Keratinocyte (primary cell): ENCODE measurements at regions not wholly inside any gene's neighbourhood (a gene's known extent, or its start where the extent isn't known, plus 50 kb on each side); places are given as distances from the start of the nearest gene placed in this dataset.

Source experiments
- DNase-seq: peaks from one replicate; pipeline ENCODE4 v3.0.0-alpha.2; 2011; ENCODE audit warnings: low read depth, missing footprints, low spot score
- FAIRE-seq: peaks from 2 replicates; lab custom pipeline; 2011; peaks lifted over from hg19 to GRCh38; lab: Jason Lieb, UNC
- H2AFZ ChIP-seq: 2 replicates; pipeline ENCODE4 v1.6.0; 2012; ENCODE audit warnings: low read length, control low read depth, inconsistent platforms; ENCODE audit not compliant: control insufficient read depth
- H3K27ac ChIP-seq: 2 replicates; pipeline ENCODE4 v1.5.1; 2011; ENCODE audit warnings: low read length; ENCODE audit not compliant: control insufficient read depth, insufficient read depth
- H3K27me3 ChIP-seq: 3 replicates; pipeline ENCODE4 v1.6.0; 2011; ENCODE audit warnings: low read length; ENCODE audit not compliant: control insufficient read depth, insufficient read depth; ENCODE audit errors: extremely low read depth
- H3K36me3 ChIP-seq, 2 experiments: 2 replicates in 1 of 2; 3 replicates in 1 of 2; pipeline ENCODE4 v1.5.1; 2011; ENCODE audit warnings: low read length in 2 of 2, mild to moderate bottlenecking in 1 of 2; ENCODE audit not compliant: control insufficient read depth in 2 of 2, insufficient read depth in 2 of 2; ENCODE audit errors: extremely low read depth in 1 of 2
- H3K4me1 ChIP-seq: 3 replicates; pipeline ENCODE4 v1.5.1; 2011; ENCODE audit warnings: low read length; ENCODE audit not compliant: control insufficient read depth, insufficient read depth; ENCODE audit errors: extremely low read depth
- H3K4me2 ChIP-seq: 3 replicates; pipeline ENCODE4 v1.6.0; 2011; ENCODE audit warnings: low read depth, low read length; ENCODE audit not compliant: control insufficient read depth, insufficient read depth; ENCODE audit errors: extremely low read depth
- H3K4me3 ChIP-seq, 3 experiments: fragments of 200-600 bp in 1 of 3; sonication (generic) in 1 of 3; 2 replicates in 2 of 3; 3 replicates in 1 of 3; pipeline ENCODE4 v1.5.1; 2011 to 2016; ENCODE audit warnings: low read length in 3 of 3, mild to moderate bottlenecking in 3 of 3, control low read depth in 2 of 3, inconsistent platforms in 1 of 3, low read depth in 1 of 3, mixed read lengths in 1 of 3, mixed run types in 1 of 3, moderate library complexity in 1 of 3; ENCODE audit not compliant: control insufficient read depth in 2 of 3, insufficient read depth in 2 of 3; ENCODE audit errors: extremely low read depth in 1 of 3
- H3K79me2 ChIP-seq: 2 replicates; pipeline ENCODE4 v1.6.0; 2012; ENCODE audit warnings: low read length; ENCODE audit not compliant: control insufficient read depth, insufficient read depth
- H3K9ac ChIP-seq: 3 replicates; pipeline ENCODE4 v1.6.0; 2011; ENCODE audit warnings: low read length; ENCODE audit not compliant: control insufficient read depth, insufficient read depth; ENCODE audit errors: extremely low read depth
- H3K9me1 ChIP-seq: 3 replicates; pipeline ENCODE4 v1.6.0; 2011; ENCODE audit warnings: low read length; ENCODE audit not compliant: control insufficient read depth, insufficient read depth; ENCODE audit errors: extremely low read depth
- H3K9me3 ChIP-seq: 2 replicates; pipeline ENCODE4 v1.5.1; 2012; ENCODE audit warnings: low read depth, low read length; ENCODE audit not compliant: control insufficient read depth
- H4K20me1 ChIP-seq: 3 replicates; pipeline ENCODE4 v1.6.0; 2011; ENCODE audit warnings: low read length; ENCODE audit not compliant: control insufficient read depth, insufficient read depth; ENCODE audit errors: extremely low read depth
- CTCF ChIP-seq, 3 experiments: IDR thresholded peaks in 1 of 3; conservative IDR thresholded peaks in 1 of 3; optimal IDR thresholded peaks in 1 of 3; 2 replicates in 2 of 3; 3 replicates in 1 of 3; pipeline versions ENCODE3 to v1.5.1; 2011; ENCODE audit warnings: low read length in 3 of 3, mild to moderate bottlenecking in 3 of 3, moderate library complexity in 2 of 3, control low read depth in 1 of 3, inconsistent platforms in 1 of 3; ENCODE audit not compliant: insufficient read depth in 2 of 3; ENCODE audit errors: extremely low read depth in 1 of 3
- EZH2 ChIP-seq: IDR thresholded peaks from one replicate; pipeline ENCODE4 v1.6.1; 2012; ENCODE audit warnings: inconsistent platforms, mild to moderate bottlenecking, low read length, moderate library complexity
- dilution Hi-C: fragments of 300-500 bp; cut with MboI; formaldehyde crosslinking; loops from one replicate; pipeline ENCODE4 v1.7.0; 2020; ENCODE audit warnings: low sequenced_read_pairs; ENCODE audit not compliant: extremely low pct_ligation_motif_present

- H2AFZ ChIP-seq = no peak overlapping the region
- no peaks in the 10 kb centered on the region for H3K9me3 ChIP-seq
- H3K27ac ChIP-seq = no peak overlapping the region
- no peak for FAIRE-seq
- H3K9me1 ChIP-seq = no peaks in the 10 kb centered on the region
- peaks cover 5% of the 10 kb centered on the region for H3K27me3 ChIP-seq
- no peaks in the 10 kb centered on the region for H3K4me1 ChIP-seq
- H3K9ac ChIP-seq = no peak overlapping the region
- TF ChIP-seq EZH2 = no peak
- TF ChIP-seq CTCF (optimal IDR thresholded peaks at IDR 0.05 in 1 of 3, IDR thresholded peaks at IDR 0.05 in 1 of 3, conservative IDR thresholded peaks at IDR 0.05 in 1 of 3; ENCODE audit: extremely low read depth in 1 of 3, insufficient read depth in 2 of 3, low read length in 3 of 3) = no peak
- no peaks in the 10 kb centered on the region for H3K36me3 ChIP-seq
- no peak for DNase-seq
- H3K79me2 ChIP-seq = no peaks in the 10 kb centered on the region
- no peaks in the 10 kb centered on the region for H4K20me1 ChIP-seq
- dilution Hi-C loops = no loop called here
- H3K4me3 ChIP-seq = no peak overlapping the region
- H3K4me2 ChIP-seq = no peak overlapping the region
These were observed 75.8 kb upstream of the SYN2 start for GRCh38 chr3:11928381-11928780.

GRCh38 chr3:11929531-11929930 is 74.7 kb upstream of the SYN2 start:
- DNase-seq (no peak), FAIRE-seq (no peak)
- Histone ChIP-seq H4K20me1 (no peaks in the 10 kb centered on the region), H3K79me2 (no peaks in the 10 kb centered on the region), H3K27me3 (peaks cover 1% of the 10 kb centered on the region), H3K4me1 (no peaks in the 10 kb centered on the region), H2AFZ (no peak overlapping the region), H3K4me3 (no peak overlapping the region), H3K4me2 (no peak overlapping the region), H3K9me3 (no peaks in the 10 kb centered on the region), H3K9ac (no peak overlapping the region), H3K27ac (no peak overlapping the region), H3K9me1 (no peaks in the 10 kb centered on the region), H3K36me3 (no peaks in the 10 kb centered on the region)
- dilution Hi-C loops = no loop called here
- TF ChIP-seq EZH2 (no peak), CTCF (optimal IDR thresholded peaks at IDR 0.05 in 1 of 3, IDR thresholded peaks at IDR 0.05 in 1 of 3, conservative IDR thresholded peaks at IDR 0.05 in 1 of 3; ENCODE audit: extremely low read depth in 1 of 3, insufficient read depth in 2 of 3, low read length in 3 of 3) (no peak)
